ENCODE measurements at regions not wholly inside any gene's neighbourhood (a gene's known extent, or its start where the extent isn't known, plus 50 kb on each side); places are given as distances from the start of the nearest gene placed in this dataset.

DNA sequence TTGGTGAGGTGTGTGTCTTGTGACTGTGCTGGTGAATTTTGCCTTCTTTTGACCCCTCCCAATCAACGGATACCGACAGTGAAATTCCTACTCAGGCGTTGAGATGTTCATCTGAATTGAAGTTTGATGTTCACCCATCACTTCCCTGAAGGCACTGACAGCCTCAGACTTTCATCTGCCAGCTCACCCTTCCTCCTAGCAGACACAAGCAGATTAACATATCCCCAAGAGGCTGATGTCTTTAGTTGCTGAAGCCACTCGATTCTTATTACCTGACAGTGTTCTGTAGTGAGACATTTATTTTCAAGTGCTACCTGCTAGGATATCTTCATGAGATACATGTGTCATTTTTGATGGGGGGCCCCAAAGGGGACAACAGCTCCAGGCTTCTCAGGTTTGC lies 1330.1 kb upstream of the PIK3C3 start:
- in situ Hi-C loops (cut with HindIII; ENCODE audit: low sequenced_read_pairs), result no loop called here

DNA sequence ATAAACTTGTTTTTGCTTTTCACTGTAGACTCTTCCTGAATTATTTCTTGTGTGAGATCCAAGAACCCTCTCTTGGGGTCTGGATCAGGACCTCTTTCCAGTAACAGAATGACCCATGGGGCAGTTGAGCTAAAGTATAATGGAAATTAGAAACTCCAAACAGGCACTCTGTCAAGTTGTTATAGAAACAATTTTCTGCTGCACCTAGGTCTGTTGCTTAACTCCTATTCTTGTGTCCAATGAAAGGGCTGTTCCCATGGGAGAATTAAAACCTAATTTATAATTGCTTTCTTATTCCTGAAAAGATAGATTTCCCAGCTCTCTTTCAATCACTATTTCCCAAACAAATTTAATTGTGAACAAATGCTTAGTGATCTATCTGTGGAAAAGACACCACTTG lies 1341.3 kb upstream of the PIK3C3 start:
- in situ Hi-C loops (cut with HindIII; ENCODE audit: low sequenced_read_pairs), result no loop called here

GRCh38 chr18:40612356-40612755 lies 1342.7 kb upstream of the PIK3C3 start:
- in situ Hi-C loops (cut with HindIII; ENCODE audit: low sequenced_read_pairs), result no loop called here

GRCh38 chr18:40608226-40608625 lies 1346.8 kb upstream of the PIK3C3 start:
- in situ Hi-C loops (cut with HindIII; ENCODE audit: low sequenced_read_pairs), result no loop called here

GRCh38 chr18:40607542-40608148 lies 1347.4 kb upstream of the PIK3C3 start:
- in situ Hi-C loops (cut with HindIII; ENCODE audit: low sequenced_read_pairs), result no loop called here

- in situ Hi-C loops (cut with HindIII; ENCODE audit: low sequenced_read_pairs), result no loop called here
Measured at GRCh38 chr18:40606996-40607395, 1348.0 kb upstream of the PIK3C3 start.

GRCh38 chr18:40583671-40584070 lies 1371.4 kb upstream of the PIK3C3 start:
- in situ Hi-C loops (cut with HindIII; ENCODE audit: low sequenced_read_pairs), result no loop called here

GRCh38 chr18:40582105-40582504 lies 1372.9 kb upstream of the PIK3C3 start:
- in situ Hi-C loops (cut with HindIII; ENCODE audit: low sequenced_read_pairs), result no loop called here

DNA sequence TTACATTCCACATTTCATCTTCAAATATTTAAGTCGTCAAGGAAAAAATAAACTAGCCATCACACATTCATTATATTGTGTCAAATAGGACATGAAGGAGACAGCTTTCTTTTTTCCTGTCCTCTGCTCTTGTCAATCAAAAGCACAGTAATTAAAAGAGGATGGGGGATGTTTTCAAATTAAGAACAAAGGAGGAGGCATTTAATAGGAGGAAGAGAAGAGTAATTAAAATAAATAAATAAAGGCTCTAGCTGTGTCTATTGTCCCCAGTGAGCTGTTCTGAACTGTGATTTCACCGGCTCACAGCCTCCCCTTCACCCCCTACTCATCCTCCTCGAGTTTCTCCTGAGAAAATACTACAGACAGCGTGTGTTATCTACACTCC lies 1377.1 kb upstream of the PIK3C3 start:
- in situ Hi-C loops (cut with HindIII; ENCODE audit: low sequenced_read_pairs), result no loop called here

DNA sequence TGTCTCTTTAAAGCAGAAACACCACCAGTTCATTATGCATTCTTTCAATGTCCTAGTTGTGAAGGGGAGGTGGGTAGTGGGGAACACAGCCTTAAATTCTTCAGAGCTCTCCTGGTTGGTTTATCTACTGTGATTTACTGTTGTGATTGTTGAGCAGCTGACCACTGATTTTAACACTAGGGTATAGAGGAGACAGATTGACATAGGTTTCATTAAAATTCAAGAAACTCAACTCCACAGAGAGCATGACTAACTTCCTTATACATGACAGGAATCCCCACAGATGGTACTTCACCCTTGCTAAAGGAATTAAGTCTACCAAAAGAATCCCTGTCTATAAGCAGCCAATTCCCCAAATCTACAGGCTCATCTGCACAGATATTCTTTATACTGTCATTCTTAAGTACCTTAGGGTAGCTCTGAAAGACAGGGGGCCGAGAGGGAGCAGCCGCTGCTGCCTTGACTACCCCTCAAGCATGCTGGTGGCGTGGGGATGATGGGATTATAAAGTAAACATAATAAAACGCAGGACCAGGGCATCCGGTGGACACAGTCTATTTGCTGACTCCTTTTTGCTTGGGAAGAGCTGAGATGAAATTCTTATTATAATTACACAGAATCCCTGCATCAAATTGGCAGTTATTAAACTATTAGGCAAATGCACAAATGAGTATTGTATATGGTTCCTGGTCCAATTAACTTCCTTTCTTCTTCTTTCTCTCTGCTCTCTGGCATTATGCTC lies 1377.6 kb upstream of the PIK3C3 start:
- in situ Hi-C loops (cut with HindIII; ENCODE audit: low sequenced_read_pairs), result no loop called here

DNA sequence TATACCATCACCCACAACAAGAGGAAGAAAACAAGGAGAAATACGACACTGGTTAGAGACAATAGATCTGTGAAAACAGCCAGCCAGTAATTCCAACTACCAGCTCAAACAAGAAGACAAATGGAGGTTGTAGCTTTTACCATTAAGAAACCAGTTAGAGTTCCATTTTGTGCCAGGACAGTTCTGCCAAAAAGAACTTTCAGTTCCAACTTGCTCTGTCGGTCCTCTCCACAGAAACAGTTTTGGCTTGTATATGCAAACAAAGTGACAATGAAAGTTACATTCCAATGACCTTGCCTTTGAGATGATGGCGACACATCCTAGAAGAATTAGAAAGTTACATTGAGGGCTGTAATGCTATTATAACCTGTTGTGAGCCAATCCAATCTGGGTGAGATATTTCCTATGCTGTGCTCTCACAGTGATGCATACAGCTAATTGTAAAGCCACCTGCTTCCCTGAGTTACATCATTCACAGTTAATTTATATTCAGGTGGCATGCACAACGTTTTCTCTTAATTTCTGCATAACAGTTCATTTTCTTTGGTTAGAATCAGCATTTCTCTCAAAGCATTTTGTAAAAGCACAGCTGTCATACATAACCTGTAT lies 1378.4 kb upstream of the PIK3C3 start:
- in situ Hi-C loops (cut with HindIII; ENCODE audit: low sequenced_read_pairs), result no loop called here

DNA sequence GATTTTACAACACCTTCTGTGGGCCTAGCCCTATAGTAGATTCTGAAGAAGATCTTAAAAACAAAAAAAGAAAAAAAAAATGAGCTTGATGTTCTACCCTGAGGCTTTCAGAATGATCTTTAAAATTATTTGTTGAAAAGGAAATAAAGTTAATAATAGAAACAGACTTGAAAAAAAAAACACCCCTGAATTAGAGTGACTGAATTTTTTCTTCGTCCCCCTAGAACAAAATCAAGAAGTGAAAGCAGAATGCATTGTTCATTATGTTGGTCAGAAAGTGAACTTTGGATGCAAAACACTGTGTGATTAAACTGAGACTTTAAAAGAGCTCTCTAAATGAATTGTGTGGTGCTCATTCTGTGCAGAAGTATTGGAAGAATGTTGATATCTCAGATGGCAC lies 1384.4 kb upstream of the PIK3C3 start:
- in situ Hi-C loops (cut with HindIII; ENCODE audit: low sequenced_read_pairs), result no loop called here

GRCh38 chr18:40569605-40570004 lies 1385.4 kb upstream of the PIK3C3 start:
- in situ Hi-C loops (cut with HindIII; ENCODE audit: low sequenced_read_pairs), result no loop called here

- in situ Hi-C loops (cut with HindIII; ENCODE audit: low sequenced_read_pairs), result no loop called here
Measured at GRCh38 chr18:40566510-40566844, 1388.6 kb upstream of the PIK3C3 start.

DNA sequence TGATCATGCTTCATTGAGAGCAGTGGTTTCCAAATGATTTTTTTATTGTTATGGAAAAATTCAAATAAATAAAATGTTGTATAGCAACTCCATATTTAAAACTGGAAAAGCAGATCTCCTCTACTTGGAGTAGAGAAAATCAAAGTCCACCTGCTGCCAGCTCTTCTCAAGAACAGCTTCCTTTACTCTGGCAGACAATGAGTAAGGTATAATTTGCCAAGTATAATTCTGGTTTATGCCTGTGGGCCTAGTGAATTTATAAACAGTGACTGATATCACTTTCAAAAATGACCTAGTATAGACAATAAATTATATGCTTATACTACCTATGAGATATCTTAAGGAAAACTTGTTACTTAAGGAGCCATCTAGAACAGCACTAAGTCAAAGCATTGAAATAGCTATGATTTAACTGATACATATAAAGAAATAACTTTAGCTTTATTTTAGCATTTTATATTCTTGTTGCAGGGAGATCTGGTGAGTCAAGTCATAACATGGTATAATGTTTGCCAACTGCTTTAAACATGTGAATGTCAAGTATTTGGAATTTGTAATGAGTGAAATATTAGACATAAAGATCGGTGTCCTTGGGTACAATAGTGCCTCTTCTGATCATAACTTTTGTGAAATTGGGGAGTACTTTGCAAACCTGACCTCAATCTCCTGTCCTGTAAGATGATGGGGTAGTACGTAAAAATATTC lies 1389.1 kb upstream of the PIK3C3 start:
- in situ Hi-C loops (cut with HindIII; ENCODE audit: low sequenced_read_pairs), result no loop called here

DNA sequence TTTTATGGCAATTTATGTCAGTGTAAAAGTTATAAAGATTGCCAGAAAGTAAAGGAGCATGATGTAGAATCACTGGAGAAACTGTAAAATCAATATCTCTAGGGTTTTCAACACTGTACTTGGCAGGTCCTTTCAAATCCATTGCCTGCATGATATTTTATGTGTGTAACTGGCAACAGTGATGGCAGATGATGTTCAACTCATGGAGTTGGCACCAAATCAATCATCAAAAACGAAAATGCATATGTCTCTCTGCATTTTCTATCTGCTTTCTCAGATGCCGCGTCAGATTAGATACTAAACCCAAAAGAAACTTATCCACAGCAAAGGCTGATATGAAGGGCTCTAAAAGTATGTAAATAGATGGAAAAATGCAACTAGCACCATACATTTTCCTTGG lies 1395.5 kb upstream of the PIK3C3 start:
- in situ Hi-C loops (cut with HindIII; ENCODE audit: low sequenced_read_pairs), result no loop called here

GRCh38 chr18:40558706-40559392 lies 1396.2 kb upstream of the PIK3C3 start:
- in situ Hi-C loops (cut with HindIII; ENCODE audit: low sequenced_read_pairs), result no loop called here

DNA sequence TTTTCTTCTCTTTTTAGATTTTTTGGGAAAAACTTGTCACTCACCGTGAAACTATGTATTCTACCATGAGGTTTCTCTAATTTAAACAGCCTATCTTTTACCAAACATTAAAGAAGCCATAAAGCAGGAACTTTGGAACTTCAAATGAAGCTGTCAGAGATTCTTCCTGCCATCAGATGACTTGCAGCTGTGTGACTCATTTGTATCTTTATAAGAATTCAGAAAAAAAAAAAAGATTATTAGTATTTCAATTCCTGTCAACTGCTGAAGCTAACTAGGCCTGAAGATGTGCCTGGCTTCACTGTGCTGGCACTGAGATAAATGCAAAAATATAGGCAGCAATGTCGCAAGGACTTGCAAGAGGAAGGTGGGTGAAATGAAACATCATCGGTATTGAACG lies 1399.1 kb upstream of the PIK3C3 start:
- in situ Hi-C loops (cut with HindIII; ENCODE audit: low sequenced_read_pairs), result no loop called here

- in situ Hi-C loops (cut with HindIII; ENCODE audit: low sequenced_read_pairs), result no loop called here
Measured at GRCh38 chr18:40553029-40553428, 1402.0 kb upstream of the PIK3C3 start.

GRCh38 chr18:40546875-40547274 lies 1408.2 kb upstream of the PIK3C3 start:
- in situ Hi-C loops (cut with HindIII; ENCODE audit: low sequenced_read_pairs), result no loop called here

- in situ Hi-C loops (cut with HindIII; ENCODE audit: low sequenced_read_pairs), result no loop called here
Measured at GRCh38 chr18:40534723-40535122, 1420.3 kb upstream of the PIK3C3 start.

All from DLD1 (cell line).